ENCODE measurements at regions not wholly inside any gene's neighbourhood (a gene's known extent, or its start where the extent isn't known, plus 50 kb on each side); places are given as distances from the start of the nearest gene placed in this dataset.

- Histone ChIP-seq H3K4me3 (no peak overlapping the region), H3K27ac (no peak overlapping the region)
- no peak for TF ChIP-seq CTCF (IDR thresholded peaks at IDR 0.05)
- DNase-seq (ENCODE audit: low spot score), result no peak
Measured at GRCh38 chrX:125940985-125941384, 225.1 kb downstream of the DCAF12L2 start.

GRCh38 chrX:125947501-125947900, 218.6 kb downstream of the DCAF12L2 start:
- Histone ChIP-seq H3K4me3 (no peak overlapping the region), H3K27ac (no peak overlapping the region)
- TF ChIP-seq CTCF (IDR thresholded peaks at IDR 0.05), result no peak
- DNase-seq (ENCODE audit: low spot score), result no peak

- TF ChIP-seq CTCF (IDR thresholded peaks at IDR 0.05), result no peak
- no peak overlapping the region for H3K4me3 ChIP-seq
- no peak for DNase-seq (ENCODE audit: low spot score)
- no peak overlapping the region for H3K27ac ChIP-seq
Measured at GRCh38 chrX:125952973-125953372, 213.1 kb downstream of the DCAF12L2 start.

GRCh38 chrX:125953814-125954213, 212.3 kb downstream of the DCAF12L2 start:
- H3K4me3 ChIP-seq, result no peak overlapping the region
- no peak for TF ChIP-seq CTCF (IDR thresholded peaks at IDR 0.05)
- no peak overlapping the region for H3K27ac ChIP-seq
- no peak for DNase-seq (ENCODE audit: low spot score)

GRCh38 chrX:125954236-125954635, 211.9 kb downstream of the DCAF12L2 start:
- DNase-seq (ENCODE audit: low spot score), result no peak
- H3K4me3 ChIP-seq, result no peak overlapping the region
- no peak for TF ChIP-seq CTCF (IDR thresholded peaks at IDR 0.05)
- no peak overlapping the region for H3K27ac ChIP-seq

GRCh38 chrX:125977851-125978250, 188.2 kb downstream of the DCAF12L2 start:
- no peak for TF ChIP-seq CTCF (IDR thresholded peaks at IDR 0.05)
- no peak for DNase-seq (ENCODE audit: low spot score)

GRCh38 chrX:125998432-125998831, 167.7 kb downstream of the DCAF12L2 start:
- DNase-seq (ENCODE audit: low spot score), result no peak
- H3K4me3 ChIP-seq, result no peak overlapping the region
- TF ChIP-seq CTCF (IDR thresholded peaks at IDR 0.05), result no peak
- H3K27ac ChIP-seq, result no peak overlapping the region

More at GRCh38 chrX:125977851-125978250, 188.2 kb downstream of the DCAF12L2 start:
- H3K4me3 ChIP-seq, result no peak overlapping the region
- H3K27ac ChIP-seq, result no peak overlapping the region

Data from coronary artery (tissue), 2 donors.